Right lobe of liver (tissue), 4 donors: ENCODE measurements at regions not wholly inside any gene's neighbourhood (a gene's known extent, or its start where the extent isn't known, plus 50 kb on each side); places are given as distances from the start of the nearest gene placed in this dataset.

Experiments used
- CTCF ChIP-seq, 4 donors: fragments of 200-600 bp in 3 of 4; fragments of 450-650 bp in 1 of 4; IDR thresholded peaks; one replicate each; pipeline versions ENCODE4 v1.5.1 to v1.8.0; 2016 to 2022; ENCODE audit warnings: antibody characterized with exemption in 4 of 4, mild to moderate bottlenecking in 2 of 4
- POLR2A ChIP-seq: fragments of 450-650 bp; IDR thresholded peaks from one replicate; pipeline ENCODE4 v1.6.1; 2017; ENCODE audit warnings: antibody characterized with exemption, mild to moderate bottlenecking
- donor health status: DM: no; HTN: no; CAD: no.
- donor health status: DM: no; HTN: no; CAD: no.
- donor health status: DM: no; HTN: yes; CAD: no.

- no peak for TF ChIP-seq CTCF (IDR thresholded peaks at IDR 0.05)
- TF ChIP-seq POLR2A: no peak
Measured at GRCh38 chr7:121531175-121532070, 135.3 kb upstream of the FAM3C start.
